ENCODE measurements at regions not wholly inside any gene's neighbourhood (a gene's known extent, or its start where the extent isn't known, plus 50 kb on each side); places are given as distances from the start of the nearest gene placed in this dataset.

GRCh38 chr2:71839826-71840225, 307.8 kb downstream of the CYP26B1 start:
- no peak for DNase-seq (ENCODE audit: low spot score)

GRCh38 chr2:71834796-71835195, 312.9 kb downstream of the CYP26B1 start:
- no peak for DNase-seq (ENCODE audit: low spot score)

- no peak for DNase-seq (ENCODE audit: low spot score)
These were observed 313.7 kb downstream of the CYP26B1 start for GRCh38 chr2:71833855-71834560.

- DNase-seq (ENCODE audit: low spot score) = no peak
These were observed 314.4 kb downstream of the CYP26B1 start for GRCh38 chr2:71833272-71833671.

GRCh38 chr2:71832844-71833243, 314.8 kb downstream of the CYP26B1 start:
- no peak for DNase-seq (ENCODE audit: low spot score)

GRCh38 chr2:71832388-71832787, 315.3 kb downstream of the CYP26B1 start:
- no peak for DNase-seq (ENCODE audit: low spot score)

- DNase-seq (ENCODE audit: low spot score) = no peak
These were observed 316.5 kb downstream of the CYP26B1 start for GRCh38 chr2:71831193-71831577.

- DNase-seq (ENCODE audit: low spot score) = no peak
These were observed 317.0 kb downstream of the CYP26B1 start for GRCh38 chr2:71830497-71831192.

GRCh38 chr2:71829008-71829407, 318.7 kb downstream of the CYP26B1 start:
- no peak for DNase-seq (ENCODE audit: low spot score)

DNA sequence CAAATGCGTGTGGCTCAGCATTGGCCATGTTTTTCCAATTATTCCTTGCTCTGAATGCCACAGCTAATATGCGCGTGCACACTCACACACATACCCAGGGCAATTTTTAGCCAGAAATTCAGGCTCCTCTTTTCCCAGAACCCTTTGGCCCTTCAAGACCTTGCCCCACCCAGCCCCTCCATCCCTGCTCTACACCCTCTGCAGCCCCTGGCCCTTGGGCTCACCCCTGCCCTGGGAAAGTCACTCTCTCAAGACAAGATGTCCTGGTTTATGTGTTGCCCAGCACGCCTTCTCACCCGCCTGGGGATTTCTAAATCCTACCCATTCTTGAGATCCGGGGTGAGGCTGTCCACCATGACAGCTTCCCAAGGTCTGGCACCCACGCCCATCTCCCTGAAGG, 319.7 kb downstream of the CYP26B1 start:
- no peak for DNase-seq (ENCODE audit: low spot score)

DNA sequence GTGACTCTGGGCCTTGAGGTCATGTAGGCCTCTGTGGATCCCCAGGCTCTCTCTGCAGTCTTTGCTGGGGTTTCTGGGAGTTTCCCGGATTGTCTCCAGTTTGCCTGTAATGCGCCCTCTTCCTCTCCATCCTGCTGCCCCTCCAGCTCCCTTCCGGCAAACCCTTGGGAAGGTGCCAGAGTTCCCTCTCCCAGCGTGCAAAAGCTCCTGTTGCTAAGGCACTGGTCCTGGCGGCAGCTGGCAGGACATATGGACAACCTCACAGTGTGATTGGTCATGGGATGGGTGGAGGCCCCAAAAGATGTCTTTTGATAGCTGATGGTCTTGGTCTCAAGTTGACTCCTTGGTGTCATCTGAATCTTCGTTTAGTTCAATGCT, 320.1 kb downstream of the CYP26B1 start:
- DNase-seq (ENCODE audit: low spot score) = no peak

DNA sequence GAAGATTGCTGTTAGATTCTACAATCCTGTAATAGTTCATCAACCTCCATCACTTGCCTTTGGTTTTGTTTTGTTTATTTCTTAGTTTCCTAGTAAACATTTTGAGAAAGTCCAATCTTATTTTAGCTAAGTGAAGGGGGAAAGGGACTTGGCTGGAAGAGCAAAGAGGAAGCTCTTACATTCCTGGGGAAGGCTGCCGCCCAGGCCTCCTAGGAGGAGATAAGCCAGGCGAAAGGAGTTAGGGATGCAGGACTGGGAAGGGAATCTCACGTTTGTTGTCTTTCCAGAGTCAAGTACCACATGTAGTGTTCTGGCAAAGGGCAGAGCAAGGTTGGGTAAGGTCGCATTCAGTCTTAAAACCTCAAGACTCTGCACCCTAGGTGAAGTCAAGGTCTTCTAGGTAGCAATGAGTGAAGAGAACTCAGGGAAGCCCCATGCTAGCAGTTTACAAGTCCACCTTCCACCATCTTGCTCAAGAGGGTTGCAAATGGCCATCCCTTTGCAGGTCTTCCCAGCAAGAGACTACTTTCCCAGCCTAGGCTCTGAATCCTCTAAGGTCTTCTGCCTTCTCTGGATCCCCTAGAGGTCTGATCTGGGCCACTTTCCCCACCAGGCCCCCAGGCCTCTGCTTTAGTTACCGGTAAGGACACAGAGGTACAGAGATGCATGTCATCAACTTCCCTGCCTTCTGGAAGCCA, 320.7 kb downstream of the CYP26B1 start:
- DNase-seq (ENCODE audit: low spot score) = no peak

DNA sequence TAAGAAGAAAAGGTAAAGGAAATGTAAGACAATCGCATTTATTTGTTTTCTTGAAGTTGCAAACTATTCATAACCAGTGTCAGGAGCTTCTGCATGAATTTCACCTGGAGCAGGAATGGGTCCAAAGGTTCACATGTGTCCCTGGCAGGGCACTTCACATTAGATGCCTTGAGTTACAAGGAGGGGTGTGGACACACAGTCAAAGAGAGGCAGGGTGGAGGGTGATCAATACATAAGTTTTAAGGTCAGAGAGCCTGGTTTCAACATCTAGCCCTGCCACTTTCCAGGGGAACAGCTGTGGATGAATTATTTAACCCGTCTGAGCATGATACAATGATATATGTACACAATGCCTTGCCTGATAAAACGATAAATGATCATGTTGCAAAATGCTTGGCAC, 321.4 kb downstream of the CYP26B1 start:
- no peak for DNase-seq (ENCODE audit: low spot score)

GRCh38 chr2:71824436-71824835, 323.2 kb downstream of the CYP26B1 start:
- DNase-seq (ENCODE audit: low spot score) = no peak

DNA sequence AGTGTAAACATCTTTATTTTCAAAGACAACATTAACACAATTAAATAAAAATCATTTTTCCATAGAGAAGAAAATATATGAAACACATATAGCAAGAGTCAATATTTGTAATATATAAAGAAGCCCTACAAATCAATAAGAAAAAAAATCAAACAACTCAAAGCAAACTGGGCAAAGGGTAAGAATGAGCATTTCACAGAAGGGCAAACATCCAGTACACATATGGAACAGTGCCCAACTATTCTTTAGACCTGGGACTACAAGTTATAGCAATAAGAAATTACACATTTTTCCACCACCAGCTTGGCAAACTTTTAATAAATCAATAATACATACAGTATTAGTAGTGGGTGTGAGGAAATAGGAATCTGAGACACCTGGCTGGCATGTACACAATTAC, 324.1 kb downstream of the CYP26B1 start:
- no peak for DNase-seq (ENCODE audit: low spot score)

- DNase-seq (ENCODE audit: low spot score) = no peak
These were observed 325.2 kb downstream of the CYP26B1 start for GRCh38 chr2:71822463-71822862.

- no peak for DNase-seq (ENCODE audit: low spot score)
These were observed 325.8 kb downstream of the CYP26B1 start for GRCh38 chr2:71821856-71822255.

- no peak for DNase-seq (ENCODE audit: low spot score)
These were observed 330.8 kb downstream of the CYP26B1 start for GRCh38 chr2:71816815-71817214.

DNA sequence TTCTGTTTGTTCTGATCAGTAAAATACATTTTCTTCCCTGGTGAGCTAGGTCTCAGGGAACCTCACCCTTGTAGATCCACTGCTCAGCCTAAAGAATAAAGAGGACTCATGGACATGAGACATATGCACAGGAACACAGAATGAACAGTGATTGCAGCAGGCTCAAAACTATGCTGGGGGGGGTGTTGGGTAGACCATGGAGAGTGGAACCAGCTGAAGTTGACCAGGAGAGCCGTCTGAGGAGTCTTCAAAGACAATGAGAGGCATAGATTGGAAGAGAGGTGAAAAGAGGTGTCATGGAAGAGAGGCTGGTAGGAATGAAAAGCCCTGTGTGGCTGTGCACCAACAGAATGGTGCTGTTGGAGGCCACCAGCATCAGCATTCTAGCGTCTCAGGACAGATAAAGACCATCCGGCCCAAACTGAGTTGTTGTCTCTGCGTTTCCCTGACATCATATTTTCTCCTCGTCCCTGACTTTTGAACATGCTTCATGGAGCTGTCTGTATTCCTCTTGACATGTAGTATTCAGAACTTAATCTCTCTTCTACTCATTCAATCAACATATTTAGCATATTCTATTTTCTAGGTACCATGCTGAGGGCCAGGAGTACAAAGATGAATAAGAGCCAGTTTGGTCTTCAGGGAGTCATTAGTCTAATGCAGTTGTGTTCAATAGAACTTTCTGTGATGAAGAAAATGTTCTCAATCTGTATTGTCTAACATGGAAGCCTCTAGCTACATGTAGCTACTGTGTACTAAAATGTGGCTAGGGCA, 331.8 kb downstream of the CYP26B1 start:
- no peak for DNase-seq (ENCODE audit: low spot score)

- DNase-seq (ENCODE audit: low spot score) = no peak
These were observed 332.8 kb downstream of the CYP26B1 start for GRCh38 chr2:71814885-71815284.

GRCh38 chr2:71813807-71814470, 333.7 kb downstream of the CYP26B1 start:
- no peak for DNase-seq (ENCODE audit: low spot score)

DNA sequence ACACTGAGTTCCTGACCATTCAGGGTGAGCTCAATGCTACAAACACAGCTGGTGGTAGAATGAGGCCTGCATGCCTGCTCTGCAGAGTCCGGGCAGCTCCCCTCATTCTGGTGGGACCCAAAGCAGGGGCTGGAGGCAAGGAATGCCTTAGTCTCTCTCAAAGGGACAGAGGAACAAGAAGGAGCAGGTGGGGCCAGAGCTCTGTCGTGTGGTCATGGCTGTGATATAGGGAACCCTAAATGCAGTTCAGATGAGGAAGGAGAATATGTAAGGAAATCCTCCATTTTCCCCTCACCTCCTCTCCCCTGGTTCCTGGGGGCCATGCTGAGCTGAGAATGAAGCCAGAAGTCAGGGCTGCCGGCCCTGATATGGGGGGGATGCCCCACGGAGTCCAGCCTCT, 334.3 kb downstream of the CYP26B1 start:
- no peak for DNase-seq (ENCODE audit: low spot score)

All from hematopoietic multipotent progenitor cell treated with erythropoietin and hydrocortisone succinate and interleukin-3 and kit ligand, for 17 days (in vitro differentiated cells).